Ishikawa (cell line): ENCODE measurements at regions not wholly inside any gene's neighbourhood (a gene's known extent, or its start where the extent isn't known, plus 50 kb on each side); places are given as distances from the start of the nearest gene placed in this dataset.

ENCODE experiments used
- EP300 ChIP-seq: IDR thresholded peaks from 2 replicates; pipeline ENCODE4 v1.6.1; 2012; ENCODE audit warnings: borderline replicate concordance
- FOXM1 ChIP-seq: IDR thresholded peaks from 2 replicates; pipeline ENCODE4 v1.6.1; 2012; ENCODE audit warnings: low read depth, borderline replicate concordance
- RAD21 ChIP-seq: IDR thresholded peaks from 2 replicates; pipeline ENCODE4 v1.6.1; 2012; ENCODE audit warnings: low read depth
- TAF1 ChIP-seq: IDR thresholded peaks from 2 replicates; pipeline ENCODE4 v1.6.1; 2012; ENCODE audit warnings: low read depth, mild to moderate bottlenecking
- TCF12 ChIP-seq: IDR thresholded peaks from 2 replicates; pipeline ENCODE4 v1.6.1; 2012; ENCODE audit warnings: low read depth
- TF ChIP-seq, protein P1 (sequence below): IDR thresholded peaks from 2 replicates; pipeline ENCODE4 v1.6.1; 2012; ENCODE audit warnings: low read depth, mild to moderate bottlenecking
- TF ChIP-seq, protein P2 (sequence below): IDR thresholded peaks from 2 replicates; pipeline ENCODE4 v1.6.1; 2012
- TF ChIP-seq, protein P3 (sequence below): IDR thresholded peaks from 2 replicates; pipeline ENCODE4 v1.6.1; 2012

DNA sequence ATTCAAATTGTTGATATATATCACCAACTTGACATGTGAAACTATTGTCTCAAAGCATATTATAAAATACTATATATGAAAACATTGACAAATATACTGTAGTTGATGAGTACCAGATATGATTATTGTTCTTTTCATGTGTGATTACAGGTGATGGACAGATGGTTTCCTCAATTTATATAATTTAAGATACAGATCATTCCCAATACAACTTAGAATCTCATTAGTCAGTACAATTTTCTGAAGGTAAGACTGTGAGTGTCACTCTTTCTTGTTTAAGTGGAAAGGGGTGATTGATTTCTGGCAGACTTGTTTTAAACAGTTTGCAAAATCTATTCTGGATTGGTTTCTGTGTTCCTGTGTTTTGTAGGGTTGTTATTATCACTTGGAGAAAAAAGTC is 498.8 kb downstream of the IRS2 start:
- TF ChIP-seq, protein P1, sequence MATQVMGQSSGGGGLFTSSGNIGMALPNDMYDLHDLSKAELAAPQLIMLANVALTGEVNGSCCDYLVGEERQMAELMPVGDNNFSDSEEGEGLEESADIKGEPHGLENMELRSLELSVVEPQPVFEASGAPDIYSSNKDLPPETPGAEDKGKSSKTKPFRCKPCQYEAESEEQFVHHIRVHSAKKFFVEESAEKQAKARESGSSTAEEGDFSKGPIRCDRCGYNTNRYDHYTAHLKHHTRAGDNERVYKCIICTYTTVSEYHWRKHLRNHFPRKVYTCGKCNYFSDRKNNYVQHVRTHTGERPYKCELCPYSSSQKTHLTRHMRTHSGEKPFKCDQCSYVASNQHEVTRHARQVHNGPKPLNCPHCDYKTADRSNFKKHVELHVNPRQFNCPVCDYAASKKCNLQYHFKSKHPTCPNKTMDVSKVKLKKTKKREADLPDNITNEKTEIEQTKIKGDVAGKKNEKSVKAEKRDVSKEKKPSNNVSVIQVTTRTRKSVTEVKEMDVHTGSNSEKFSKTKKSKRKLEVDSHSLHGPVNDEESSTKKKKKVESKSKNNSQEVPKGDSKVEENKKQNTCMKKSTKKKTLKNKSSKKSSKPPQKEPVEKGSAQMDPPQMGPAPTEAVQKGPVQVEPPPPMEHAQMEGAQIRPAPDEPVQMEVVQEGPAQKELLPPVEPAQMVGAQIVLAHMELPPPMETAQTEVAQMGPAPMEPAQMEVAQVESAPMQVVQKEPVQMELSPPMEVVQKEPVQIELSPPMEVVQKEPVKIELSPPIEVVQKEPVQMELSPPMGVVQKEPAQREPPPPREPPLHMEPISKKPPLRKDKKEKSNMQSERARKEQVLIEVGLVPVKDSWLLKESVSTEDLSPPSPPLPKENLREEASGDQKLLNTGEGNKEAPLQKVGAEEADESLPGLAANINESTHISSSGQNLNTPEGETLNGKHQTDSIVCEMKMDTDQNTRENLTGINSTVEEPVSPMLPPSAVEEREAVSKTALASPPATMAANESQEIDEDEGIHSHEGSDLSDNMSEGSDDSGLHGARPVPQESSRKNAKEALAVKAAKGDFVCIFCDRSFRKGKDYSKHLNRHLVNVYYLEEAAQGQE: no peak
- TF ChIP-seq TAF1 (no peak), TCF12 (no peak), EP300 (no peak), FOXM1 (no peak), RAD21 (no peak)
- TF ChIP-seq, protein P2, sequence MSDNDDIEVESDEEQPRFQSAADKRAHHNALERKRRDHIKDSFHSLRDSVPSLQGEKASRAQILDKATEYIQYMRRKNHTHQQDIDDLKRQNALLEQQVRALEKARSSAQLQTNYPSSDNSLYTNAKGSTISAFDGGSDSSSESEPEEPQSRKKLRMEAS: no peak
- TF ChIP-seq, protein P3, sequence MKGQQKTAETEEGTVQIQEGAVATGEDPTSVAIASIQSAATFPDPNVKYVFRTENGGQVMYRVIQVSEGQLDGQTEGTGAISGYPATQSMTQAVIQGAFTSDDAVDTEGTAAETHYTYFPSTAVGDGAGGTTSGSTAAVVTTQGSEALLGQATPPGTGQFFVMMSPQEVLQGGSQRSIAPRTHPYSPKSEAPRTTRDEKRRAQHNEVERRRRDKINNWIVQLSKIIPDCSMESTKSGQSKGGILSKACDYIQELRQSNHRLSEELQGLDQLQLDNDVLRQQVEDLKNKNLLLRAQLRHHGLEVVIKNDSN: no peak
